H1 (cell line): ENCODE measurements at regions not wholly inside any gene's neighbourhood (a gene's known extent, or its start where the extent isn't known, plus 50 kb on each side); places are given as distances from the start of the nearest gene placed in this dataset.

Source experiments
- CTCF ChIA-PET: fragments of 300-600 bp; sonication (Branson Sonifier 250); formaldehyde crosslinking; loops from one replicate; lab custom pipeline; 2021; ENCODE audit not compliant: partially characterized antibody; lab: Charles Lee
- POLR2A ChIA-PET: fragments of 300-600 bp; sonication (Branson Sonifier 250); formaldehyde crosslinking; loops from one replicate; lab custom pipeline; 2021; ENCODE audit warnings: inconsistent platforms; ENCODE audit not compliant: partially characterized antibody; lab: Charles Lee
- DNase-seq, 2 experiments: peaks; one replicate each; pipeline versions ENCODE4 v3.0.0 to v3.0.0-alpha.2; 2010 to 2022; ENCODE audit warnings: low spot score in 2 of 2, low read depth in 1 of 2, mixed read lengths in 1 of 2
- FAIRE-seq: peaks from 2 replicates; lab custom pipeline; 2011; peaks lifted over from hg19 to GRCh38; lab: Jason Lieb, UNC
- H2AFZ ChIP-seq: 2 replicates; pipeline ENCODE4 v1.8.1; 2012; ENCODE audit warnings: low read length, inconsistent platforms
- H2AK5ac ChIP-seq: 2 replicates; pipeline ENCODE4 v1.6.1; 2013; ENCODE audit warnings: low read depth, low read length
- H2BK120ac ChIP-seq: replicated peaks from 2 replicates; pipeline ENCODE3; 2013; ENCODE audit warnings: low read depth, low read length, inconsistent platforms
- H2BK12ac ChIP-seq: 2 replicates; pipeline ENCODE4 v1.6.1; 2013; ENCODE audit warnings: low read depth, low read length
- H2BK15ac ChIP-seq: 2 replicates; pipeline ENCODE4 v1.6.1; 2013; ENCODE audit warnings: low read length
- H2BK20ac ChIP-seq: 2 replicates; pipeline ENCODE4 v1.6.1; 2013; ENCODE audit warnings: low read length
- H2BK5ac ChIP-seq: 2 replicates; pipeline ENCODE4 v1.6.1; 2013; ENCODE audit warnings: low read depth, low read length
- H3K14ac ChIP-seq: 2 replicates; pipeline ENCODE4 v1.6.1; 2013; ENCODE audit warnings: inconsistent platforms; ENCODE audit not compliant: insufficient read length
- H3K18ac ChIP-seq: 2 replicates; pipeline ENCODE4 v1.6.1; 2013; ENCODE audit warnings: low read length; ENCODE audit errors: extremely low read depth
- H3K23ac ChIP-seq: 2 replicates; pipeline ENCODE4 v1.6.1; 2013; ENCODE audit warnings: inconsistent platforms; ENCODE audit not compliant: insufficient read length
- H3K23me2 ChIP-seq: 2 replicates; pipeline ENCODE4 v1.6.1; 2013; ENCODE audit warnings: low read depth, low read length
- H3K27ac ChIP-seq: 2 replicates; pipeline ENCODE4 v1.6.1; 2011; ENCODE audit warnings: low read depth, low read length, inconsistent platforms
- H3K27me3 ChIP-seq, 4 experiments: replicated peaks in 1 of 4; 1 replicate in 1 of 4; 2 replicates in 3 of 4; pipeline versions ENCODE4 v1.6.1 to v1.8.1; 2011 to 2013; ENCODE audit warnings: low read length in 3 of 4, mild to moderate bottlenecking in 3 of 4, inconsistent platforms in 2 of 4, mixed read lengths in 2 of 4, moderate library complexity in 1 of 4; ENCODE audit not compliant: control insufficient read depth in 3 of 4, insufficient read depth in 3 of 4; ENCODE audit errors: extremely low read depth in 1 of 4
- H3K36me3 ChIP-seq, 4 experiments: 2 replicates each; pipeline versions ENCODE4 v1.6.1 to v1.8.1; 2011 to 2013; ENCODE audit warnings: mild to moderate bottlenecking in 4 of 4, low read length in 3 of 4, moderate library complexity in 2 of 4, control low read depth in 1 of 4, inconsistent platforms in 1 of 4; ENCODE audit not compliant: insufficient read depth in 4 of 4, control insufficient read depth in 2 of 4
- H3K4ac ChIP-seq: replicated peaks from 2 replicates; pipeline ENCODE3; 2013; ENCODE audit warnings: low read length, low read depth, mixed read lengths, inconsistent platforms; ENCODE audit not compliant: insufficient read length
- H3K4me1 ChIP-seq, 4 experiments: replicated peaks in 1 of 4; 1 replicate in 1 of 4; 2 replicates in 3 of 4; pipeline versions ENCODE4 v1.6.1 to v1.8.1; 2011 to 2013; ENCODE audit warnings: low read length in 3 of 4, inconsistent platforms in 2 of 4, mixed read lengths in 1 of 4; ENCODE audit not compliant: insufficient read depth in 4 of 4, control insufficient read depth in 3 of 4
- H3K4me2 ChIP-seq, 2 experiments: 2 replicates each; pipeline versions ENCODE4 v1.6.1 to v1.8.1; 2011 to 2013; ENCODE audit warnings: low read depth in 2 of 2, low read length in 2 of 2, control low read depth in 1 of 2, inconsistent platforms in 1 of 2, mild to moderate bottlenecking in 1 of 2; ENCODE audit not compliant: insufficient read depth in 1 of 2
- H3K4me3 ChIP-seq, 4 experiments: fragments of 200-600, 300-600 bp in 1 of 4; sonication (generic), shearing (Covaris generic), sonication (Bioruptor Twin) in 1 of 4; 2 replicates each; pipeline versions ENCODE4 v1.5.1 to v1.8.1; 2011 to 2016; ENCODE audit warnings: low read length in 4 of 4, low read depth in 3 of 4, control low read depth in 2 of 4, inconsistent platforms in 2 of 4, mild to moderate bottlenecking in 2 of 4, mixed read lengths in 1 of 4, moderate library complexity in 1 of 4; ENCODE audit not compliant: insufficient read depth in 2 of 4; ENCODE audit errors: extremely low read depth in 1 of 4
- H3K56ac ChIP-seq: replicated peaks from 2 replicates; pipeline ENCODE3; 2013; ENCODE audit warnings: low read depth, mild to moderate bottlenecking, mixed read lengths, low read length, inconsistent platforms; ENCODE audit not compliant: insufficient read length
- H3K79me1 ChIP-seq: 2 replicates; pipeline ENCODE4 v1.6.1; 2013; ENCODE audit warnings: low read depth, low read length, control low read depth
- H3K79me2 ChIP-seq, 2 experiments: 2 replicates each; pipeline versions ENCODE4 v1.6.1 to v1.8.1; 2012 to 2013; ENCODE audit warnings: low read length in 2 of 2, mild to moderate bottlenecking in 2 of 2, inconsistent platforms in 1 of 2; ENCODE audit not compliant: insufficient read depth in 2 of 2, control insufficient read depth in 1 of 2
- H3K9ac ChIP-seq, 4 experiments: replicated peaks in 1 of 4; 1 replicate in 1 of 4; 2 replicates in 3 of 4; pipeline versions ENCODE4 v1.6.1 to v1.8.1; 2011 to 2013; ENCODE audit warnings: low read depth in 3 of 4, low read length in 3 of 4, control low read depth in 2 of 4, mild to moderate bottlenecking in 2 of 4, moderate library complexity in 2 of 4, inconsistent platforms in 1 of 4; ENCODE audit errors: extremely low read depth in 1 of 4
- H3K9me3 ChIP-seq, 2 experiments: 2 replicates each; pipeline versions ENCODE4 v1.6.1 to v1.8.1; 2012 to 2013; ENCODE audit warnings: mild to moderate bottlenecking in 2 of 2, moderate library complexity in 2 of 2, control low read depth in 1 of 2, inconsistent platforms in 1 of 2, low read depth in 1 of 2, low read length in 1 of 2, mixed read lengths in 1 of 2; ENCODE audit not compliant: insufficient read depth in 2 of 2
- H4K20me1 ChIP-seq, 2 experiments: replicated peaks in 1 of 2; 2 replicates each; pipeline versions ENCODE3 to v1.8.1; 2011 to 2013; ENCODE audit warnings: inconsistent platforms in 2 of 2, low read length in 2 of 2, mild to moderate bottlenecking in 1 of 2; ENCODE audit not compliant: insufficient read depth in 2 of 2, control insufficient read depth in 1 of 2
- H4K5ac ChIP-seq: 2 replicates; pipeline ENCODE4 v1.6.1; 2013; ENCODE audit warnings: low read length, low read depth, mixed read lengths, inconsistent platforms; ENCODE audit not compliant: insufficient read length
- H4K8ac ChIP-seq: 2 replicates; pipeline ENCODE4 v1.8.0; 2013; ENCODE audit warnings: mild to moderate bottlenecking, moderate library complexity, low read length, inconsistent platforms; ENCODE audit not compliant: insufficient read depth; ENCODE audit errors: extremely low read depth
- H4K91ac ChIP-seq: replicated peaks from 2 replicates; pipeline ENCODE3; 2013; ENCODE audit warnings: low read length, mixed read lengths, inconsistent platforms; ENCODE audit not compliant: insufficient read length
- CHD2 ChIP-seq: IDR thresholded peaks from 2 replicates; pipeline ENCODE4 v1.6.1; 2012; ENCODE audit warnings: low read length, improper control_type of control experiment
- POLR2A ChIP-seq, 2 experiments: IDR thresholded peaks; 1 replicate in 1 of 2; 2 replicates in 1 of 2; pipeline ENCODE4 v1.6.1; 2011; ENCODE audit warnings: low read depth in 2 of 2, low read length in 2 of 2, mild to moderate bottlenecking in 2 of 2; ENCODE audit errors: control extremely low read depth in 1 of 2
- WGBS, 2 experiments: shearing (Covaris generic) in 1 of 2; methylation state at CpG; one replicate each; pipeline versions ENCODE4 v1.1.6 to v1.1.7; 2013 to 2015; ENCODE audit warnings: low lambda C conversion rate in 2 of 2, mixed read lengths in 2 of 2, inconsistent platforms in 1 of 2, low coverage in 1 of 2, missing lambda C conversion rate in 1 of 2; ENCODE audit not compliant: insufficient replicate concordance in 2 of 2, insufficient coverage in 1 of 2, insufficient read length in 1 of 2; ENCODE audit errors: extremely low coverage in 1 of 2, missing lambda C conversion rate in 1 of 2; 5-methylcytosine and 5-hydroxymethylcytosine counted together

DNA sequence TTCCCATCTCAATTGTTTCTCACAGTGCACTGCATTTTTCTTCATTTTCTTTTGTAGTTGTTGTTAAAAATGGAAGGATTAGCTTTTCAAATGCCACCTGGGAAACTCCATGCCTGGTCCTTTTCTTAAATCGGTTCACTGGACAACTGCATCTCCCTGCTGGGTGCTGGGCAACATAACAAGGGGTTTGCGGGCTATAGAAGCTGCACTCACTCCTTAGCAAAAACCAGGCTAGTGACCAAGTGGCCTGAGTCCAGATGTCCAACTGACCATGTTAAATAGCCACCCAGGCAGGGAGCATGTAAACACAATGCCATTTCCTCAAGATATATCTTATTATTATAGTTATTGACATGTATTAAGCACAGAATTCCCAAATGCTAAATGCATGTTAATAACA lies 264.9 kb downstream of the ICOS start:
- H2BK120ac ChIP-seq: no peak overlapping the region
- WGBS, 2 experiments: 87% methylated on average over 2 of the region's 2 CpGs; no CpG with 5 or more reads in 1 of the 2 experiments
- H3K79me2 ChIP-seq: no peaks in the 10 kb centered on the region
- H4K91ac ChIP-seq: no peak overlapping the region
- no peak overlapping the region for H3K18ac ChIP-seq
- no peaks in the 10 kb centered on the region; the same call in 1 of the 2 replicates for H3K23me2 ChIP-seq
- DNase-seq: no peak
- H3K36me3 ChIP-seq: no peaks in the 10 kb centered on the region
- no peak overlapping the region; the same call in 1 of the 2 replicates for H4K8ac ChIP-seq
- no peak overlapping the region for H2BK12ac ChIP-seq
- H3K56ac ChIP-seq: no peak overlapping the region
- no peaks in the 10 kb centered on the region for H3K79me1 ChIP-seq
- no peak for FAIRE-seq
- H3K4me2 ChIP-seq: no peak overlapping the region
- H2AFZ ChIP-seq: no peak overlapping the region
- H3K4me3 ChIP-seq: no peak overlapping the region
- H2AK5ac ChIP-seq: no peak overlapping the region
- H3K14ac ChIP-seq: no peak overlapping the region
- H2BK20ac ChIP-seq: no peak overlapping the region
- no peak overlapping the region for H3K4ac ChIP-seq
- no peak overlapping the region for H3K27ac ChIP-seq
- POLR2A ChIA-PET: no interaction called here
- CTCF ChIA-PET: no interaction called here
- H4K20me1 ChIP-seq: no peaks in the 10 kb centered on the region
- H3K9me3 ChIP-seq: no peaks in the 10 kb centered on the region
- H2BK15ac ChIP-seq: no peak overlapping the region
- no peak overlapping the region for H4K5ac ChIP-seq
- peaks cover 0 to 7% (median 3%) of the 10 kb centered on the region in 4 experiments; a peak in 4 of 7 replicates for H3K4me1 ChIP-seq
- no peak overlapping the region for H2BK5ac ChIP-seq
- peaks cover 0 to 9% (median 4%) of the 10 kb centered on the region in 4 experiments; a peak in 4 of 7 replicates for H3K27me3 ChIP-seq
- H3K23ac ChIP-seq: no peak overlapping the region
- H3K9ac ChIP-seq: no peak overlapping the region
- TF ChIP-seq POLR2A (IDR thresholded peaks at IDR 0.05; ENCODE audit: control extremely low read depth in 1 of 2, low read depth in 2 of 2, low read length in 2 of 2) (no peak), CHD2 (no peak)
